OCI-LY7 (cell line): ENCODE measurements at regions not wholly inside any gene's neighbourhood (a gene's known extent, or its start where the extent isn't known, plus 50 kb on each side); places are given as distances from the start of the nearest gene placed in this dataset.

ENCODE experiments used
- BruUV-seq: library from RNA; stranded (reverse); fragments of 400-500 nt; replicated peaks from 2 replicates; lab custom pipeline; 2021; lab: Mats Ljungman, UMichigan
- CTCF ChIA-PET: fragments of 300-600 bp; sonication (Branson Sonifier 250); formaldehyde crosslinking; loops from one replicate; lab custom pipeline; 2022; ENCODE audit warnings: antibody characterized with exemption; ENCODE audit not compliant: unreplicated experiment; lab: Charles Lee
- POLR2A ChIA-PET: fragments of 300-600 bp; sonication (Branson Sonifier 250); formaldehyde crosslinking; loops from one replicate; lab custom pipeline; 2022; ENCODE audit warnings: antibody characterized with exemption; lab: Charles Lee
- DNase-seq: peaks from one replicate; pipeline ENCODE4 v3.0.0-alpha.2; 2015; ENCODE audit warnings: low spot score
- H2AFZ ChIP-seq: fragments of 200-600 bp; sonication (generic), shearing (Covaris generic); 2 replicates; pipeline ENCODE4 v1.6.1; 2014; ENCODE audit warnings: mild to moderate bottlenecking, antibody characterized with exemption, low read length, moderate library complexity
- H3K27ac ChIP-seq: fragments of 200-600 bp; sonication (generic); 2 replicates; pipeline ENCODE4 v1.5.1; 2014; ENCODE audit warnings: mixed run types, low read depth, mild to moderate bottlenecking, moderate library complexity, low read length, inconsistent platforms; ENCODE audit not compliant: poor library complexity, severe bottlenecking
- H3K36me3 ChIP-seq: fragments of 200-600 bp; sonication (generic); 2 replicates; pipeline ENCODE4 v1.6.1; 2014; ENCODE audit warnings: mild to moderate bottlenecking, antibody characterized with exemption, low read length, moderate library complexity, mixed read lengths; ENCODE audit not compliant: insufficient read depth
- H3K4me1 ChIP-seq: fragments of 200-600 bp; sonication (generic); 2 replicates; pipeline ENCODE4 v1.5.1; 2014; ENCODE audit warnings: mild to moderate bottlenecking, low read length; ENCODE audit not compliant: insufficient read depth, poor library complexity, severe bottlenecking
- H3K4me2 ChIP-seq: fragments of 200-600 bp; sonication (generic); 2 replicates; pipeline ENCODE4 v1.6.1; 2014; ENCODE audit warnings: mild to moderate bottlenecking, low read length
- H3K4me3 ChIP-seq: fragments of 200-600 bp; sonication (generic); 2 replicates; pipeline ENCODE4 v1.5.1; 2014; ENCODE audit warnings: mild to moderate bottlenecking, low read depth, low read length; ENCODE audit not compliant: poor library complexity, severe bottlenecking
- H3K79me2 ChIP-seq: fragments of 200-600 bp; sonication (generic); 2 replicates; pipeline ENCODE4 v1.6.1; 2016; ENCODE audit warnings: low read depth, mild to moderate bottlenecking, low read length, moderate library complexity, mixed read lengths; ENCODE audit not compliant: insufficient read depth
- H3K9me2 ChIP-seq: fragments of 200-600 bp; sonication (generic); 2 replicates; pipeline ENCODE4 v1.6.1; 2016; ENCODE audit warnings: mild to moderate bottlenecking, low read length, mixed read lengths; ENCODE audit not compliant: insufficient read depth
- H3K9me3 ChIP-seq: fragments of 200-600 bp; sonication (generic); 2 replicates; pipeline ENCODE4 v1.6.1; 2014; ENCODE audit warnings: mild to moderate bottlenecking, mixed run types, low read length, mixed read lengths
- H4K20me1 ChIP-seq: fragments of 200-600 bp; sonication (generic); 2 replicates; pipeline ENCODE4 v1.6.1; 2014; ENCODE audit warnings: mild to moderate bottlenecking, antibody characterized with exemption, low read length, moderate library complexity, mixed read lengths; ENCODE audit not compliant: insufficient read depth
- EZH2phosphoT487 ChIP-seq: fragments of 200-600 bp; sonication (generic); IDR thresholded peaks from 2 replicates; pipeline ENCODE4 v1.6.1; 2018; ENCODE audit warnings: low read depth, borderline replicate concordance, mild to moderate bottlenecking, mixed run types, antibody characterized with exemption, low read length, moderate library complexity, mixed read lengths
- intact Hi-C: fragments of 100-400 bp; cut with micrococcal nuclease; formaldehyde crosslinking; loops from one replicate; pipeline ENCODE4 v1.10.0; 2022; ENCODE audit not compliant: unreplicated experiment
- TF ChIP-seq, protein P1 (sequence below): fragments of 200-600 bp; sonication (generic); conservative IDR thresholded peaks from 2 replicates; pipeline ENCODE4 v1.5.1; 2014; ENCODE audit warnings: mild to moderate bottlenecking, antibody characterized with exemption, low read length, moderate library complexity, mixed read lengths

- H3K79me2 ChIP-seq = no peaks in the 10 kb centered on the region
- H3K9me3 ChIP-seq = no peaks in the 10 kb centered on the region
- no peak for DNase-seq
- POLR2A ChIA-PET = interaction anchor here (0.6 kb wide), 1 partner anchor 53 kb away, joined by 3 read pairs; no protein-coding TSS in a partner anchor
- CTCF ChIA-PET = interaction anchor here (0.6 kb wide), 1 partner anchor 83 kb away, joined by 3 read pairs; no protein-coding TSS in a partner anchor
- intact Hi-C loops = no loop called here
- no TSS peak for BruUV-seq
- H3K9me2 ChIP-seq = no peaks in the 10 kb centered on the region
- H3K4me1 ChIP-seq = no peaks in the 10 kb centered on the region
- no peaks in the 10 kb centered on the region for H3K36me3 ChIP-seq
- no peak overlapping the region for H3K4me2 ChIP-seq
- TF ChIP-seq EZH2phosphoT487 = no peak
- TF ChIP-seq, protein P1, sequence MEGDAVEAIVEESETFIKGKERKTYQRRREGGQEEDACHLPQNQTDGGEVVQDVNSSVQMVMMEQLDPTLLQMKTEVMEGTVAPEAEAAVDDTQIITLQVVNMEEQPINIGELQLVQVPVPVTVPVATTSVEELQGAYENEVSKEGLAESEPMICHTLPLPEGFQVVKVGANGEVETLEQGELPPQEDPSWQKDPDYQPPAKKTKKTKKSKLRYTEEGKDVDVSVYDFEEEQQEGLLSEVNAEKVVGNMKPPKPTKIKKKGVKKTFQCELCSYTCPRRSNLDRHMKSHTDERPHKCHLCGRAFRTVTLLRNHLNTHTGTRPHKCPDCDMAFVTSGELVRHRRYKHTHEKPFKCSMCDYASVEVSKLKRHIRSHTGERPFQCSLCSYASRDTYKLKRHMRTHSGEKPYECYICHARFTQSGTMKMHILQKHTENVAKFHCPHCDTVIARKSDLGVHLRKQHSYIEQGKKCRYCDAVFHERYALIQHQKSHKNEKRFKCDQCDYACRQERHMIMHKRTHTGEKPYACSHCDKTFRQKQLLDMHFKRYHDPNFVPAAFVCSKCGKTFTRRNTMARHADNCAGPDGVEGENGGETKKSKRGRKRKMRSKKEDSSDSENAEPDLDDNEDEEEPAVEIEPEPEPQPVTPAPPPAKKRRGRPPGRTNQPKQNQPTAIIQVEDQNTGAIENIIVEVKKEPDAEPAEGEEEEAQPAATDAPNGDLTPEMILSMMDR = no peak
- no peak overlapping the region for H3K4me3 ChIP-seq
- no peak overlapping the region for H3K27ac ChIP-seq
- H2AFZ ChIP-seq = no peak overlapping the region
- no peaks in the 10 kb centered on the region for H4K20me1 ChIP-seq
Measured at GRCh38 chrX:69038816-69039215, 126.4 kb downstream of the PJA1 start.

DNA sequence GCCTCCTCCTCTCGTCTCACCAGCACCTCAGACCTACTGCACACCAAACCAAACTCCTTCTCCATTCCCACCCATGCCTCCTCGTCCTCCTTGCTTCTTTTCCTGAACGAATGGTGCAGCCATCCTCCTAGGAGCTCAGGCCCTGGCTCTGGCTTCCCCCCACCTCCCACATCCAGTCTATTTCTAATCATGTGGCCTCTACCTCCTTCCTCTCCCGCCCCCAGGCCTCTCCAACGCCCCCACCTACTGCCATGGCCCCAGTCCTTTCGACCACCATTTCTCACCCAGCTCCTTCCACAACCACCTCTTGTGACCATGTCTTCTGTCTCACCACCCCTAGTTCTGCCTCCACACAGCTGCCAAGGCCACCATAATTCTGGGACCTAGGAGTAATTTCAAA lies 127.1 kb downstream of the PJA1 start:
- H3K9me3 ChIP-seq = no peaks in the 10 kb centered on the region
- H3K27ac ChIP-seq = no peak overlapping the region
- H3K4me3 ChIP-seq = no peak overlapping the region
- no peaks in the 10 kb centered on the region for H3K4me1 ChIP-seq
- H2AFZ ChIP-seq = no peak overlapping the region
- ChIA-PET POLR2A (no interaction called here), CTCF (interaction anchor here (0.6 kb wide), 1 partner anchor 84 kb away, joined by 3 read pairs; no protein-coding TSS in a partner anchor)
- H4K20me1 ChIP-seq = no peaks in the 10 kb centered on the region
- no peaks in the 10 kb centered on the region for H3K36me3 ChIP-seq
- intact Hi-C loops = no loop called here
- no TSS peak for BruUV-seq
- no peaks in the 10 kb centered on the region for H3K79me2 ChIP-seq
- no peak for TF ChIP-seq EZH2phosphoT487
- TF ChIP-seq, protein P1 = no peak
- no peaks in the 10 kb centered on the region for H3K9me2 ChIP-seq
- H3K4me2 ChIP-seq = no peak overlapping the region
- no peak for DNase-seq

GRCh38 chrX:69037786-69038185 lies 127.5 kb downstream of the PJA1 start:
- H3K9me2 ChIP-seq = no peaks in the 10 kb centered on the region
- intact Hi-C loops = no loop called here
- no peak overlapping the region for H2AFZ ChIP-seq
- no peak overlapping the region for H3K4me3 ChIP-seq
- no peak overlapping the region for H3K4me2 ChIP-seq
- no TSS peak for BruUV-seq
- no peak overlapping the region for H3K27ac ChIP-seq
- POLR2A ChIA-PET = no interaction called here
- no peaks in the 10 kb centered on the region for H3K36me3 ChIP-seq
- no peaks in the 10 kb centered on the region for H3K79me2 ChIP-seq
- H3K9me3 ChIP-seq = no peaks in the 10 kb centered on the region
- no peak for TF ChIP-seq EZH2phosphoT487
- TF ChIP-seq, protein P1 = no peak
- CTCF ChIA-PET = no interaction called here
- no peak for DNase-seq
- H4K20me1 ChIP-seq = no peaks in the 10 kb centered on the region
- no peaks in the 10 kb centered on the region for H3K4me1 ChIP-seq
